Stimulated activated CD4-positive, alpha-beta T cell treated with anti-CD3 and anti-CD28 coated beads, TNF-alpha, amount 100 ng/mL, for 48 hours (primary cell): ENCODE measurements at regions not wholly inside any gene's neighbourhood (a gene's known extent, or its start where the extent isn't known, plus 50 kb on each side); places are given as distances from the start of the nearest gene placed in this dataset.

Experiments
- DNase-seq, 3 donors: peaks; one replicate each; pipeline ENCODE4 v3.0.0-alpha.2; 2020; ENCODE audit warnings: low read depth in 3 of 3

- no peak for DNase-seq
Measured at GRCh38 chr2:120936476-120937334, 201.0 kb downstream of the GLI2 start.

GRCh38 chr2:120937686-120938044, 202.0 kb downstream of the GLI2 start:
- DNase-seq: no peak

DNA sequence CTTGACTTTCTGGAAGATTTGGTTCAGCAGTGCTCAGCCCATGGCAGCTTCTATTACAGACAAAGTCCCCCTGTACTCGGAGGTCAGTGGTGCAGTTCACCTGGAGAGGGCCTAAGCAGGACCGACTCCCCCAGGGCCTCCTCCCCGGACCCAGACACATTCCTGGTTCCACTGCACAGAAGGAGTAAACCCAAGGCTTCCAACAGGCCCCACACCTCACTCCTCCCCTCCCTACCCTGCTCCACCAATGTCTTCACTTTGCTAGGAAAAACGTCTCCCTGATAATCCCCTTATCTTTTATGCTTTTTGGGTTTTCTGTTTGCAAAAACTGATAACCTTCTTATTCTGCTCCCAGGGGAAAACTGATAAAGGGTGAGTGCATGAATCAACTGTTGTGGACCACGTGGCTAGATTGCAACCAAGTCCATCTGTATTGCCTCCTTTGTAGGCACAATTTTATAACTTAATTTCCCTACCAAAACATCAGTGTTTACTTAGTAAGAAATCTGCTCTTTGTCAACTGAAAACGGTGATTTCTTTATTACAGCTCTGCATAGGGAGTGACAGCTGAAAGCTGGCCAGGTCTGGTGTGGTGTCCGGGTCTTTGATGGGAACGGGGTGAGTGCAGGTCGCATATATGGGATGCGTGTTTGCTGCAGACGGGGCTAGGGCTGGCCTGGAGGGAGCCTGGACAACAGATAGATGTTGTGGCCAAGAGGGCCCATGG, 202.5 kb downstream of the GLI2 start:
- DNase-seq: no peak

GRCh38 chr2:120939595-120940318, 204.1 kb downstream of the GLI2 start:
- no peak for DNase-seq

DNA sequence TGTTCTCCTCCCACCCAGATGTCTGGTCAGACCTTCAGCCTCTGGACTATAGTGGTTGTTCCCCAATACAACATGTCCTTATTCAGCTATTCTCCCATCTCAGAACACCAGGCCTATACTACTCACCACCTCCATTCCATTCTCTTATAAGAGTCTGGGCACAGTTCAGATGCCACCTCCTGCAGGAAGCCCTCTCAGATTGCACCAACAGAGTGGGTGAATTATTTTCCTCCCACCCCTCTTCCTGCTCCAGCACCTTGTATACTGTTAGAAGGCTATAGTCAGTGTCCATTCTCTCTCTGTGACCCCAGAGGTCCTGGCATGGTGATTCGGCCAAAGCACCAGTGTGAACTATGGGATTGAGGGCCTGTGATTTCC, 204.6 kb downstream of the GLI2 start:
- no peak for DNase-seq

DNA sequence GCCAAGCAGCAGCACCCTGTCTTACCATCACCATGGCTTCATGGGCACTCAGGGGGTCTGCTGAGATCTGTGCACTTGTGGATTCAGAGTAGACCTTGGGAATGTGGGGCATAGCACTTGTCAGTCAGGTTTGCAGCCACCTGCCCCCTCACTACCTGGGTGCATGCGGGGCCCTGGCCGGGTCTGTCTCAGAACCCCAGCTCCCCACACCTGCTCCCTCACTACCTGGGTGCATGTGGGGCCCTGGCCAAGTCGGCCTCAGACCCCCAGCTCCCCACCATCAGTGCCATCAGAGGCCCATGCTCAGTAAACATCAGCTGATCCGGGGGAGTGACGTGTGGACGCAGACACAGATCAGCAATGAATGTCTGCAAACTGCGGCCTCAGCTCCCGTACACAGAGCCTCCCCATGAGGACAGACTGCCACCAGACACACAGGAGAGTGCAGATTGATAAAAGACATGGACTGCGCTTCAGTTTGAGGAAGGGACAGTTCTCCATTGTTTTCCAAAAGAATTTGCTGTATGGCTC, 205.1 kb downstream of the GLI2 start:
- DNase-seq: no peak

DNA sequence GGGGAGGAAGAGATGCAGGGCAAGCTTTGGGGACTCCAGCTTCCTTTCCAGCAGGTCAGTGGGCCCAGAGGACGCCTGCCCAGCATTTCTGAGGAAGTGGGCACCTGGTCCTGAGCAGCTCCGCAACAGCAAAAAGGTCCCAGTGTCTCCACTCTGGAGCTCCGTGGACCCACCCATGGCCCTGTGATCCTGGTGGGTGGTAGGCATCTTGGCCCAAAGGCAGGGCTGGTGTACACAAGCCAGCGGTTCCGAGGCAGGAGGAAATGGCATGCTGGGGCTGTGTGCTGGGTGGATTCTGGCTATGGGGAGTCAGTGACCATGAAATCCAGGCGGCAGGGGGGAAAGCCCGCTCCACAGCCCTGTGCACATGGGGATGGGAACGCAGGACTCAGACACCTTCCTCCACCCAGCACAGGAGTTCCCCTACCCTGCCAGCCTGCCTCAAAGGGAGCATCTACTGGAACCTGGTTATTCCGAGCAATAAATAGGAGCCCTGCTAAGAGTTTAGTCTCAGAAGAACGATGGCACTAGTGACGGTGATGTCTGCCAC, 206.0 kb downstream of the GLI2 start:
- DNase-seq: no peak

DNA sequence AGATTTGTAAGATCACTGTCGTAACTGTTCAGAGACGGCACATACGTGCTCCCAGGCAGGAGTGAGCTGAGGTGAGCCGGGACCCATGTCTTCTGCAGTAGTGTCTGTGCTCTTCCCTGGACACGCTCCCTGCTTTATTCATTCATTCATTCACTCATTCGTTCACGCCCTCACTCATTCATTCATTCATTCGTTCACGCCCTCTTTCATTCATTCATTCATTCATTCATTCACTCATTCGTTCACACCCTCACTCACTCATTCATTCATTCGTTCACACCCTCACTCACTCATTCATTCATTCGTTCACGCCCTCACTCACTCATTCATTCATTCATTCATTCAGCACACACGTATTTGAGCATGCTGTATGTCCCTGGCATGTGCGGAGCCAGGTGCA, 207.0 kb downstream of the GLI2 start:
- DNase-seq: no peak

GRCh38 chr2:120943403-120944034, 207.9 kb downstream of the GLI2 start:
- DNase-seq: no peak

DNA sequence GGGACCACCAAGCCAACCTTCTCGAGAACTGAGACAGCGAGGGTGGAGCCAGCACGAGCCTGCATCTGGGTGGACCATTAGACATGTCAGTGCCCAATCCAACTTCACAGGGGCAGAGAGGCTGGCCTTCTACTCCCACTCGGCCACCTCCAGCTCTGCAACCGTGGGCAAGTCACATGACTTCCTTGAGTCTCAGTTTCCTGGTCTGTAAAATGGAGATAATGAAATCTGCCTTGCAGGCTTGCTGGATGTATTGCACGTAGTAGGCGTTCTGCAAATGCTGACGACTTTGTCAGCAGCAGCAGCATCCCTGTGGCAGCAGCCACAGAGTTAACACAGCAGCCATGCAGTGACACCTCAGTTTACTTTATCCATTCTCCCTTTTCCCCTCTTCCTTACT, 208.9 kb downstream of the GLI2 start:
- DNase-seq: no peak

DNA sequence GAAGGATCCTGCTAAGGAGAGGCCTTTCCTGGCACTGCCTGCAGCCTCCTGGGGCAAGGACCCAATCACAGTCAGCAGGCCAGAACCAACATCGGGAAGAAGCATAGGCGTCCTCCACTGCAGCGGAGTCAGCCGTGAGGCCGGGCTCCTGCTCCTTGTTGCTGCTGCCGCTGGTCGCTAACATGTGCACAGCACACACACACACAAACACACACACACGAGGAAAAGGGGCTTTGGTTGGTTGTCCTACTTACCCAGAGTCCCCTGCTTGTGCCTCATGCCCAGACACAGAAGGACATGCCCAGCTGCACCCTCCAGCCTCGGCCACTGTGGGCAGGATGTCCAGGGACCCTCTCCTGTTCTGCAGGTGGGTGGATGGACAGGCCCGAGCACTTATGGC, 209.4 kb downstream of the GLI2 start:
- no peak for DNase-seq

GRCh38 chr2:120945832-120946499, 210.3 kb downstream of the GLI2 start:
- DNase-seq: no peak

- no peak for DNase-seq
Measured at GRCh38 chr2:120947327-120947726, 211.7 kb downstream of the GLI2 start.

DNA sequence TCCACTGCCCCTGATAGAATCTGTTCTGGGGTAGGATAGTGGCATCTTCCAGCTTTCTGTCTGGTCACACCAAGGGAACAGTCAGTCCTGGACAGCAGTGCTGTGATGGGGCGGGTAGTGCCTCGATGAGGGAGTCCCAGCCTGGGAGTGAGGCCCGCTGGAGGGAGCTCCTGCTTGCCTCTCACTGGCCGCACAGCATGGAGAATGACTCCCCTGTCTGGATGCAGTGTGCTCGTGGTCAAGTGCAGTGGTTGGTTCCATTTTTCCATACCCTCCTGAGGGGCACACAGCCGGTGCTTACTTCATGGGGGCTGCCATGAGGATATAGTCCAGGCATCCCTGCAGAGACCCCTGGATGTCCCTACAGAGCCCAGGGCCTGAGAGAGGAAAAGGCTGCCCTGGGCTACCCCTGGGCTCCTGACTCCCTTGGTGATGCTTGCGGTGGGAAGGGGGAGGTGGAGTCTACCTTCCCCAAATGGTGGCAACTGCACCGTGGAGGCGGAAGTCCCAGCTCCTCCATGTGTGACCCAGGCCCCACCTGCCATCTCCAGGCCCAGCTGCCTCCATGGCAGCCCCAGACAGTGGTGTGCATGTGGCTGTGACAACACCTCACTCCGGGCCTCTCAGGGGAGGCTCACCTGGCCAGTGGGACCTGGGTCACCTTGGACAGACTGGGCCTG, 212.5 kb downstream of the GLI2 start:
- no peak for DNase-seq

DNA sequence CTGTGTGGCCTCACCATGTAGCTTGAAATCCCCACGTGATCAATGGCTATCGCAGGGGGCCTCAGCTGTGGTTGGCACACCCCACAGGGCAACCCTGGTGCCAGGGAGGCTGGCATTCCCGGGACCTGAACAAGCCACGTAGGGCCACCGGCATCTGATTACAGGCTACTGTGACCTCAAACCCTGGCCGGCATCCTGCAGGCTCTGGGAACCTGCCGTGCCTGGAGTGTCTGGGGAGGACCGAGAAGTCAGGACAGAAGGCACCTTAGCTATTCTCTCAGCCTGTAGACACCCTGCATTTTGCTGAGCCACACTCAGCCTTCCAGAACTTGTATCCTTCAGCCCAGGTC, 213.0 kb downstream of the GLI2 start:
- no peak for DNase-seq

GRCh38 chr2:120949027-120949956, 213.6 kb downstream of the GLI2 start:
- DNase-seq: no peak

DNA sequence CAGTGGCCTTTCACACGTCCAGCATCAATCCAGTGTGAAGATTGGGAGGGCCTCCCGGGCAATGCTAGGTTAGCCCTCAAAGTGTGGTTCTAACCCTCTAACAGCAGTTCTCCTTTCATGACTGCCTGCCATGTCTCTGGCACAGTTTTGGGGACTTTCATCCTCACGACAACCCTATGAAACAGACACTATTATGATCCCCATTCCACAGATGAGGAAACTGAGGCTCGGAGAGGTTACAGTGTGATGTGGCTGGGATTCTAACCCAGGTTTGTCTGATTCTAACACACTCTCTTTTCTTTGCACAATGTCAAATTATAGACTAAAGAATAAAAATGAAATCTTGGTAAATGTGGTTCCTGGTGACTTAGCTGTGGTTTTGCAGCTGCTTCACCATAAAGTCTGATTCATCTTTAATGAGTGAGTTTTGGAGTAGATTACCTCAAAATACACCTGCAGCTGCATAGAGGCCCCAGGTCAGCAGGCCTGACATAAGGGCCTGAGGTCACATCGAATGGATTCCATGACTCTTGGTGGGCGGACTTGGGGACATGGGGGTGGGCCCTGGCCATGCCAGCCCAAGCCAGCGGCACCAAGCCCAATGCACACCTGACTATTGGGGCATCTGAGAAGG, 214.4 kb downstream of the GLI2 start:
- DNase-seq: no peak

DNA sequence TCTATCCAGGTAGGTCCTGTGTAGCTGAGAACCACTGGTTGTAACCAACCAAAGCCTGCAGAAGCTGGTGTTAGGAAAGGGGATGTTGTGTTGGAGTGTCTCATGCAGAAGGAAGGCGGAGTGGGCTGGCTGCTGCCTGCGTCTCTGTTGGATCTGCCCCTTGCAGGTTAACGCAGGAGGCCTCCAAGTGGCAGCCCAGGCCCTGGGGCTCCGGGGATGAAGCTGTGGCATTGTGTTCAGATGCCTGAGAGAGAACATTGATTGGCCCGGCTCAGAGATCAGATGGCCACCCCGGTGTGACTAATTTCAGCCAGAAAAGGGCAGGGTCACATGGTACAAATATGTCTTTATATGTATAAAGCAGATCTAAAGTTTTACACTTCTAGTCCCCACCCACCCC, 216.0 kb downstream of the GLI2 start:
- DNase-seq: no peak

- no peak for DNase-seq
Measured at GRCh38 chr2:120952318-120952717, 216.7 kb downstream of the GLI2 start.
